Body of pancreas (tissue), 4 donors: ENCODE measurements at regions not wholly inside any gene's neighbourhood (a gene's known extent, or its start where the extent isn't known, plus 50 kb on each side); places are given as distances from the start of the nearest gene placed in this dataset.

ENCODE experiments used
- ATAC-seq: fragments of 150-250 bp; one replicate; pipeline ENCODE4 v1.9.1; 2016
- DNase-seq, 4 donors: peaks; one replicate each; pipeline ENCODE4 v3.0.0-alpha.2; 2019
- H3K27ac ChIP-seq, 4 donors: fragments of 200-600 bp; sonication (generic); 1 replicate in 3 of 4; 2 replicates in 1 of 4; pipeline versions ENCODE4 v1.5.1 to v1.6.1; 2016 to 2019; ENCODE audit warnings: mild to moderate bottlenecking in 1 of 4, mixed read lengths in 1 of 4, moderate library complexity in 1 of 4
- H3K27me3 ChIP-seq, 2 donors: fragments of 200-600 bp; sonication (generic); one replicate each; pipeline ENCODE4 v1.6.0; 2016; ENCODE audit warnings: mild to moderate bottlenecking in 1 of 2
- H3K36me3 ChIP-seq, 2 donors: fragments of 200-600 bp; sonication (generic); replicated peaks in 1 of 2; 2 replicates each; pipeline ENCODE4 v1.5.1; 2016; ENCODE audit warnings: low read depth in 2 of 2; ENCODE audit not compliant: insufficient read depth in 1 of 2
- H3K4me1 ChIP-seq: fragments of 200-600 bp; sonication (generic); one replicate; pipeline ENCODE4 v1.6.0; 2016
- H3K4me3 ChIP-seq, 2 donors: fragments of 200-600 bp; sonication (generic); 1 replicate in 1 of 2; 2 replicates in 1 of 2; pipeline ENCODE4 v1.5.1; 2016 to 2019
- H3K9me3 ChIP-seq, 3 donors: fragments of 200-600 bp; sonication (generic); 1 replicate in 2 of 3; 2 replicates in 1 of 3; pipeline ENCODE4 v1.5.1; 2016
- CTCF ChIP-seq, 7 experiments: fragments of 450-650 bp in 4 of 7; fragments of 200-600 bp in 3 of 7; sonication (generic) in 3 of 7; IDR thresholded peaks; one replicate each; pipeline ENCODE4 v1.5.1; 2016 to 2019; ENCODE audit warnings: antibody characterized with exemption in 7 of 7
- POLR2A ChIP-seq, 3 donors: fragments of 450-650 bp; IDR thresholded peaks; one replicate each; pipeline ENCODE4 v1.6.1; 2016; ENCODE audit warnings: antibody characterized with exemption in 3 of 3, mild to moderate bottlenecking in 2 of 3
- WGBS, 2 donors: methylation state at CpG; one replicate each; pipeline ENCODE4 v1.1.5; 2017; 5-methylcytosine and 5-hydroxymethylcytosine counted together
- intact Hi-C: fragments of 100-400 bp; cut with DNase I; formaldehyde crosslinking; loops from one replicate; pipeline ENCODE4 v1.15.1; 2023

DNA sequence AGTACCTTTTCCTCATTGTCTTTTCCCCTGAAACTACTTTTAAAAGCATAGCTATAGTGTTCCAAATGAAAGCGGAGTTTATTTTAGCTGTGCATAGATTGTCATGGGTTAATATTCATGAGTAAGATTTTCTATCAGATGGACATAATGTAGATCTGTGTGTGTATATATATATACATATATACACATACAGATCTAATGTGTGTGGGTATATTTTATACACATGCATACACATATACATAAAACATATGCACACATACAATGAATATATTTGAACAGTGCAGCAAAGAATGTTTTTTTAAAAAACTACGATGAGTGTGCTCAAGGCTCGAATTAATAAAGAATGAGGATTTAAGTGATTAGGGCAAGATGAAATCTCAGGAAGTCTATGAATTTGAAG lies 328.3 kb upstream of the IL12A start:
- 73 to 77% methylated on average over 3 of the region's 3 CpGs for WGBS, 2 donors
- Histone ChIP-seq H3K9me3 (no peaks in the 10 kb centered on the region), H3K27me3 (no peaks in the 10 kb centered on the region), H3K36me3 (no peaks in the 10 kb centered on the region), H3K27ac (no peak overlapping the region), H3K4me1 (no peaks in the 10 kb centered on the region), H3K4me3 (no peak overlapping the region)
- TF ChIP-seq POLR2A (IDR thresholded peaks at IDR 0.05) (no peak), CTCF (IDR thresholded peaks at IDR 0.05) (no peak)
- no peak for ATAC-seq
- DNase-seq = no peak
- intact Hi-C loops = no loop called here

- Histone ChIP-seq H3K27me3 (no peaks in the 10 kb centered on the region), H3K27ac (no peak overlapping the region), H3K4me3 (no peak overlapping the region), H3K4me1 (no peaks in the 10 kb centered on the region), H3K9me3 (no peaks in the 10 kb centered on the region), H3K36me3 (no peaks in the 10 kb centered on the region)
- WGBS, 2 donors = 38 to 39% methylated on average over 1 of the region's 1 CpG
- ATAC-seq (no peak), DNase-seq (no peak)
- TF ChIP-seq CTCF (IDR thresholded peaks at IDR 0.05) (no peak), POLR2A (IDR thresholded peaks at IDR 0.05) (no peak)
- intact Hi-C loops = no loop called here
Measured at GRCh38 chr3:159660901-159661300, 327.7 kb upstream of the IL12A start.

DNA sequence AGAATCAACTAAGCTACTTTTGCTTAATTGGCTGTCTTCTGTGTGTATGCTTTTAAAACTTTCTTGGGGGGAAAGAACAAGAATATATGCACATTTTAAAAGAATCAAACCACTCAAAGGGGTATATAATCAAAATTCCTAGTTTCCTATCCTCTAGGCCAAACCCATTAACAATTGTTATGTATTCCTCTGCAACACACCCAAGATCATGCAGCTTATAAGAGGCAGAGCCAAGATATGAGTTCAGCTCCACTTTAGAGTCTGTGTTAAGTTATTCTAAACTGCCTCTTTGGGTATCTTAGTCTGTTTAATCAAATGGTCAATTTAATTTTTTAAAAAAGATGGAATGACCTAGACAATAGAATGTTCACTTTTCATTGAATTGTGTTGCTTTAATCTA lies 326.1 kb upstream of the IL12A start:
- Histone ChIP-seq H3K27ac (no peak overlapping the region), H3K4me3 (no peak overlapping the region), H3K27me3 (no peaks in the 10 kb centered on the region), H3K9me3 (no peaks in the 10 kb centered on the region), H3K36me3 (no peaks in the 10 kb centered on the region), H3K4me1 (no peaks in the 10 kb centered on the region)
- ATAC-seq (no peak), DNase-seq (no peak)
- intact Hi-C loops = no loop called here
- TF ChIP-seq CTCF (IDR thresholded peaks at IDR 0.05) = no peak
- TF ChIP-seq POLR2A (IDR thresholded peaks at IDR 0.05) = no peak

DNA sequence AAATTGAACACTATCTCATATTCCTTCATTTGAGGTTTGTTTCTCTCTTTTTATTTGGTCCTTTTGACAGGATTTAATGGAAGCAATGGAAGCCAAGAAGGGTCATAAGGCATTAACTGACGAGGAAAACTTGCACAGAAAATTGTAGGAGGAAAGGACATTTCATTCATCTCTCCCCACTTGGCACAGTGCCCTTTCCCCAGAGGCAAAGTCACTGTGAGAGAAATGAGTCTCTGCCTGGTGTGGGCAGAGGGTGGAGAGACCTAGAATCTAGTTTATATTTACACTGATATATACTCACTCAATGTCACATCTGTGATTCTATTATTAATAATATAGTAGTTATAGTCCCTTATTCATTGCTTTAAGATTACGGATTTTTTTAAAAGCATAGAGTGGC lies 324.6 kb upstream of the IL12A start:
- H3K27me3 ChIP-seq = no peaks in the 10 kb centered on the region
- no peak overlapping the region for H3K4me3 ChIP-seq
- no peaks in the 10 kb centered on the region for H3K36me3 ChIP-seq
- intact Hi-C loops = no loop called here
- no peaks in the 10 kb centered on the region for H3K9me3 ChIP-seq
- no peak overlapping the region for H3K27ac ChIP-seq
- 66 to 68% methylated on average over 2 of the region's 2 CpGs for WGBS, 2 donors
- ATAC-seq (no peak), DNase-seq (no peak)
- H3K4me1 ChIP-seq = peaks cover 6% of the 10 kb centered on the region
- TF ChIP-seq CTCF (IDR thresholded peaks at IDR 0.05) (no peak), POLR2A (IDR thresholded peaks at IDR 0.05) (no peak)

DNA sequence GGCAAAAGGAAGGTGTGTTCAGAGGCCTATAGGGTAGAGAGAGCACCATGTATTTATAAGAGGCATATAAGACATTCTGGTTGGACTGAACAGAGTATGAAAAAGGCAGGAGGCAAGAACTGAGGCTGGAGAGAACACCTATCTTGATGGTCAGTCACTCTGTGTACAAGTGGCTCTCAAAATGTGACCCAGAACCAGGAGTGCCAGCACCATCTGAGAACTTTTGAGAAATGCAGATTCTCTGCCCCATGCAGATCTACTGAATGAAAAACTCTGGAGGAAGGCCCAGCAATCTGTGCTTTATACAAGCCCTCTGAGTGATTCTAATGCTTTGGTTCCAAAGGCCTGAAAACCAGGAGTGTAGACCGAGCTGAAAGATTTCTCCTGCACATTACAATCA lies 324.0 kb upstream of the IL12A start:
- TF ChIP-seq CTCF (IDR thresholded peaks at IDR 0.05) (no peak), POLR2A (IDR thresholded peaks at IDR 0.05) (no peak)
- H3K27me3 ChIP-seq = no peaks in the 10 kb centered on the region
- H3K36me3 ChIP-seq = no peaks in the 10 kb centered on the region
- intact Hi-C loops = no loop called here
- ATAC-seq (no peak), DNase-seq (no peak)
- WGBS, 2 donors = 64% methylated on average over 1 of the region's 1 CpG
- H3K27ac ChIP-seq = no peak overlapping the region
- H3K4me3 ChIP-seq = no peak overlapping the region
- H3K9me3 ChIP-seq = no peaks in the 10 kb centered on the region
- peaks cover 8% of the 10 kb centered on the region for H3K4me1 ChIP-seq
